ENCODE measurements at regions not wholly inside any gene's neighbourhood (a gene's known extent, or its start where the extent isn't known, plus 50 kb on each side); places are given as distances from the start of the nearest gene placed in this dataset.

DNA sequence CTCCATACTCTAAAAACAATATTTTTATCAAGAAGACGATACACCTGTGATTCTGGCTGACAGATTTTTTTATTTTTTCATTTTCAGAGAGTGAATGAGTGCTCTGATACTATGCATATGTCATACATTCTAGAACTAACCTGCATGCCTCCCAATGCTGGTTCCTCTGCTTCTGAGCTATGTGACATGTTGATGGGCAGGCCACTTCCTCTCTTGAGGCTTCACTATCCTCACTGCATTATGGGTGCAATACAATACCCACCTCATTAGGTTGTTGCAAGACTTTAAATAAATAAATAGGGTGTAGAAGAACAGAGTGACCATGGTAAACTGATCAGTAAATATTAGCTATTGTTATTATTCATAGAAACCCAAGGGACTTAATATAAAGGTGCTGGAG lies 408.3 kb downstream of the HNRNPD start:
- no peaks in the 10 kb centered on the region for H3K9me3 Mint-ChIP-seq (ENCODE audit: insufficient read depth)
- Histone ChIP-seq H3K9ac (ENCODE audit: low read length) (no peak overlapping the region), H3K4me3 (ENCODE audit: control extremely low read depth in 1 of 5, extremely low read depth in 1 of 5, insufficient read depth in 1 of 5, low read depth in 2 of 5, low read length in 4 of 5) (no peak overlapping the region), H3K36me3 (replicated peaks in 1 of 2; ENCODE audit: control extremely low read depth in 1 of 2, control insufficient read depth in 1 of 2, extremely low read depth in 1 of 2, insufficient read depth in 2 of 2, low read length in 1 of 2) (no peaks in the 10 kb centered on the region), H3K27ac (ENCODE audit: low read length in 2 of 2) (no peak overlapping the region), H3K79me2 (ENCODE audit: control insufficient read depth, insufficient read depth, low read length) (no peaks in the 10 kb centered on the region), H3K9me3 (ENCODE audit: control extremely low read depth in 1 of 3, control insufficient read depth in 2 of 3, insufficient read depth in 1 of 3, low read length in 2 of 3) (no peaks in the 10 kb centered on the region), H2AFZ (ENCODE audit: insufficient read depth, low read depth, low read length, poor library complexity, severe bottlenecking) (no peak overlapping the region), H3K4me2 (replicated peaks; ENCODE audit: low read depth, low read length, poor library complexity, severe bottlenecking) (no peak overlapping the region), H3K4me1 (ENCODE audit: control insufficient read depth in 2 of 2, insufficient read depth in 2 of 2, low read length in 2 of 2) (no peaks in the 10 kb centered on the region), H4K20me1 (ENCODE audit: control insufficient read depth, insufficient read depth, low read length, poor library complexity, severe bottlenecking) (no peaks in the 10 kb centered on the region), H3K27me3 (replicated peaks in 1 of 4; ENCODE audit: control extremely low read depth in 1 of 4, control insufficient read depth in 3 of 4, insufficient read depth in 4 of 4, low read length in 3 of 4) (no peaks in the 10 kb centered on the region)
- POLR2A ChIA-PET = no interaction called here
- intact Hi-C loops (cut with micrococcal nuclease) = no loop called here
- WGBS (ENCODE audit: insufficient coverage) = no CpG with 5 or more reads among the region's 1 CpG
- TF ChIP-seq, protein P1, sequence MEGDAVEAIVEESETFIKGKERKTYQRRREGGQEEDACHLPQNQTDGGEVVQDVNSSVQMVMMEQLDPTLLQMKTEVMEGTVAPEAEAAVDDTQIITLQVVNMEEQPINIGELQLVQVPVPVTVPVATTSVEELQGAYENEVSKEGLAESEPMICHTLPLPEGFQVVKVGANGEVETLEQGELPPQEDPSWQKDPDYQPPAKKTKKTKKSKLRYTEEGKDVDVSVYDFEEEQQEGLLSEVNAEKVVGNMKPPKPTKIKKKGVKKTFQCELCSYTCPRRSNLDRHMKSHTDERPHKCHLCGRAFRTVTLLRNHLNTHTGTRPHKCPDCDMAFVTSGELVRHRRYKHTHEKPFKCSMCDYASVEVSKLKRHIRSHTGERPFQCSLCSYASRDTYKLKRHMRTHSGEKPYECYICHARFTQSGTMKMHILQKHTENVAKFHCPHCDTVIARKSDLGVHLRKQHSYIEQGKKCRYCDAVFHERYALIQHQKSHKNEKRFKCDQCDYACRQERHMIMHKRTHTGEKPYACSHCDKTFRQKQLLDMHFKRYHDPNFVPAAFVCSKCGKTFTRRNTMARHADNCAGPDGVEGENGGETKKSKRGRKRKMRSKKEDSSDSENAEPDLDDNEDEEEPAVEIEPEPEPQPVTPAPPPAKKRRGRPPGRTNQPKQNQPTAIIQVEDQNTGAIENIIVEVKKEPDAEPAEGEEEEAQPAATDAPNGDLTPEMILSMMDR (IDR thresholded peaks at IDR 0.05) = no peak
- TF ChIP-seq EZH2 (IDR thresholded peaks at IDR 0.05; ENCODE audit: borderline replicate concordance, insufficient read depth, low read depth, low read length, poor library complexity, severe bottlenecking) = no peak
- CTCF ChIA-PET = interaction anchor here (0.5 kb wide), 1 partner anchor 304 kb away, joined by 3 read pairs; no protein-coding TSS in a partner anchor
- no peak overlapping the region for H3K4me3 Mint-ChIP-seq
- ATAC-seq (ENCODE audit: low read depth) = no peak
- peaks cover 17% of the 10 kb centered on the region for H3K27me3 Mint-ChIP-seq
- no peak overlapping the region for H3K27ac Mint-ChIP-seq
- peaks cover 8% of the 10 kb centered on the region for H3K4me1 Mint-ChIP-seq
- DNase-seq = no peak

DNA sequence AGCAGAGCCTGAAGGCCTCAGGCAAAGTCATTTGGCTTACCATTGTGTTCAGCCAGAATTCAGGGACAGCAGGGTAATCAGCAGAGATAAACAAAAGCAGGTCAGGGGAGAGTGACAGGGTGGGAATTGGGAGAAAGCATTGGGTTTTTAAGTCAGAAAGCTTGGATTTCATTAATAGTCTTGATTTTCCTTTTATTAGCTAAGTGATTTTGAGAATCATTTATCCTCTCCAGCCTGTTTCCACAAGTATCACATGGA lies 410.1 kb downstream of the HNRNPD start:
- no peak overlapping the region for H3K4me2 ChIP-seq (replicated peaks; ENCODE audit: low read depth, low read length, poor library complexity, severe bottlenecking)
- no peaks in the 10 kb centered on the region for H3K9me3 ChIP-seq (ENCODE audit: control extremely low read depth in 1 of 3, control insufficient read depth in 2 of 3, insufficient read depth in 1 of 3, low read length in 2 of 3)
- H3K27me3 ChIP-seq (replicated peaks in 1 of 4; ENCODE audit: control extremely low read depth in 1 of 4, control insufficient read depth in 3 of 4, insufficient read depth in 4 of 4, low read length in 3 of 4) = no peaks in the 10 kb centered on the region
- no peaks in the 10 kb centered on the region for H4K20me1 ChIP-seq (ENCODE audit: control insufficient read depth, insufficient read depth, low read length, poor library complexity, severe bottlenecking)
- H3K4me3 ChIP-seq (ENCODE audit: control extremely low read depth in 1 of 5, extremely low read depth in 1 of 5, insufficient read depth in 1 of 5, low read depth in 2 of 5, low read length in 4 of 5) = no peak overlapping the region
- H3K9ac ChIP-seq (ENCODE audit: low read length) = no peak overlapping the region
- no peaks in the 10 kb centered on the region for H3K79me2 ChIP-seq (ENCODE audit: control insufficient read depth, insufficient read depth, low read length)
- TF ChIP-seq, protein P1 (IDR thresholded peaks at IDR 0.05) = no peak
- no peak for TF ChIP-seq EZH2 (IDR thresholded peaks at IDR 0.05; ENCODE audit: borderline replicate concordance, insufficient read depth, low read depth, low read length, poor library complexity, severe bottlenecking)
- H2AFZ ChIP-seq (ENCODE audit: insufficient read depth, low read depth, low read length, poor library complexity, severe bottlenecking) = no peak overlapping the region
- DNase-seq (no peak), ATAC-seq (ENCODE audit: low read depth) (no peak)
- Mint-ChIP-seq H3K27ac (no peak overlapping the region), H3K4me1 (peaks cover 8% of the 10 kb centered on the region), H3K27me3 (peaks cover 22% of the 10 kb centered on the region), H3K9me3 (ENCODE audit: insufficient read depth) (no peaks in the 10 kb centered on the region), H3K4me3 (no peak overlapping the region)
- intact Hi-C loops (cut with micrococcal nuclease) = no loop called here
- no peaks in the 10 kb centered on the region for H3K36me3 ChIP-seq (replicated peaks in 1 of 2; ENCODE audit: control extremely low read depth in 1 of 2, control insufficient read depth in 1 of 2, extremely low read depth in 1 of 2, insufficient read depth in 2 of 2, low read length in 1 of 2)
- POLR2A ChIA-PET = no interaction called here
- no peaks in the 10 kb centered on the region for H3K4me1 ChIP-seq (ENCODE audit: control insufficient read depth in 2 of 2, insufficient read depth in 2 of 2, low read length in 2 of 2)
- no peak overlapping the region for H3K27ac ChIP-seq (ENCODE audit: low read length in 2 of 2)
- CTCF ChIA-PET = no interaction called here
